ENCODE measurements at regions not wholly inside any gene's neighbourhood (a gene's known extent, or its start where the extent isn't known, plus 50 kb on each side); places are given as distances from the start of the nearest gene placed in this dataset.

DNA sequence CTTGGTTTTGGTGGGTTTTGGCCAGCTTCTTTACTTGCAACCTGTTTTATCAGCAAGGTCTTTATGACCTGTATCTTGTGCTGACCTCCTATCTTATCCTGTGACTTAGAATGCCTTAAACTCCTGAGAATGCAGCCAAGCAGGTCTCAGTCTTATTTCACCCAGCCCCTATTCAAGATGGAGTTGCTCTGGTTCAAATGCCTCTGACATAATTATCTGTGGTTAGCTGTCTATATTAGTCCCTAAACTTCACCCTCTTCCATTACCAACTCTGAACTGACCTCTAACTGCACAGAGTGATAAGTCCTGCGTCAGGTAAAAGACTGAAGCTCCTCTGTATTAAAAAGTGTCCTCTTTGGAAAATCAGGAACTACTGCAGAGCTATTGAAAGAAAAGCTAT is 61.9 kb upstream of the CD96 start (continued):
- TF ChIP-seq, protein P1, sequence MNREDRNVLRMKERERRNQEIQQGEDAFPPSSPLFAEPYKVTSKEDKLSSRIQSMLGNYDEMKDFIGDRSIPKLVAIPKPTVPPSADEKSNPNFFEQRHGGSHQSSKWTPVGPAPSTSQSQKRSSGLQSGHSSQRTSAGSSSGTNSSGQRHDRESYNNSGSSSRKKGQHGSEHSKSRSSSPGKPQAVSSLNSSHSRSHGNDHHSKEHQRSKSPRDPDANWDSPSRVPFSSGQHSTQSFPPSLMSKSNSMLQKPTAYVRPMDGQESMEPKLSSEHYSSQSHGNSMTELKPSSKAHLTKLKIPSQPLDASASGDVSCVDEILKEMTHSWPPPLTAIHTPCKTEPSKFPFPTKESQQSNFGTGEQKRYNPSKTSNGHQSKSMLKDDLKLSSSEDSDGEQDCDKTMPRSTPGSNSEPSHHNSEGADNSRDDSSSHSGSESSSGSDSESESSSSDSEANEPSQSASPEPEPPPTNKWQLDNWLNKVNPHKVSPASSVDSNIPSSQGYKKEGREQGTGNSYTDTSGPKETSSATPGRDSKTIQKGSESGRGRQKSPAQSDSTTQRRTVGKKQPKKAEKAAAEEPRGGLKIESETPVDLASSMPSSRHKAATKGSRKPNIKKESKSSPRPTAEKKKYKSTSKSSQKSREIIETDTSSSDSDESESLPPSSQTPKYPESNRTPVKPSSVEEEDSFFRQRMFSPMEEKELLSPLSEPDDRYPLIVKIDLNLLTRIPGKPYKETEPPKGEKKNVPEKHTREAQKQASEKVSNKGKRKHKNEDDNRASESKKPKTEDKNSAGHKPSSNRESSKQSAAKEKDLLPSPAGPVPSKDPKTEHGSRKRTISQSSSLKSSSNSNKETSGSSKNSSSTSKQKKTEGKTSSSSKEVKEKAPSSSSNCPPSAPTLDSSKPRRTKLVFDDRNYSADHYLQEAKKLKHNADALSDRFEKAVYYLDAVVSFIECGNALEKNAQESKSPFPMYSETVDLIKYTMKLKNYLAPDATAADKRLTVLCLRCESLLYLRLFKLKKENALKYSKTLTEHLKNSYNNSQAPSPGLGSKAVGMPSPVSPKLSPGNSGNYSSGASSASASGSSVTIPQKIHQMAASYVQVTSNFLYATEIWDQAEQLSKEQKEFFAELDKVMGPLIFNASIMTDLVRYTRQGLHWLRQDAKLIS (CRISPR knock-in tag; IDR thresholded peaks at IDR 0.05): no peak
- no peak for TF ChIP-seq BRD9 (IDR thresholded peaks at IDR 0.05; ENCODE audit: low read depth, partially characterized antibody)
- peak; percentile 75 for TF ChIP-seq ZNF175 (CRISPR knock-in tag; IDR thresholded peaks at IDR 0.05; ENCODE audit: low read depth)
- TF ChIP-seq HIVEP1 (CRISPR knock-in tag; IDR thresholded peaks at IDR 0.05): peak; percentile 47; the same call in 1 of the 2 replicates
- TF ChIP-seq DPF2 (IDR thresholded peaks at IDR 0.05): no peak
- TF ChIP-seq HCFC1 (IDR thresholded peaks at IDR 0.05; ENCODE audit: low read depth, low read length): no peak
- TF ChIP-seq EP400 (IDR thresholded peaks at IDR 0.05): no peak
- TF ChIP-seq, protein P2, sequence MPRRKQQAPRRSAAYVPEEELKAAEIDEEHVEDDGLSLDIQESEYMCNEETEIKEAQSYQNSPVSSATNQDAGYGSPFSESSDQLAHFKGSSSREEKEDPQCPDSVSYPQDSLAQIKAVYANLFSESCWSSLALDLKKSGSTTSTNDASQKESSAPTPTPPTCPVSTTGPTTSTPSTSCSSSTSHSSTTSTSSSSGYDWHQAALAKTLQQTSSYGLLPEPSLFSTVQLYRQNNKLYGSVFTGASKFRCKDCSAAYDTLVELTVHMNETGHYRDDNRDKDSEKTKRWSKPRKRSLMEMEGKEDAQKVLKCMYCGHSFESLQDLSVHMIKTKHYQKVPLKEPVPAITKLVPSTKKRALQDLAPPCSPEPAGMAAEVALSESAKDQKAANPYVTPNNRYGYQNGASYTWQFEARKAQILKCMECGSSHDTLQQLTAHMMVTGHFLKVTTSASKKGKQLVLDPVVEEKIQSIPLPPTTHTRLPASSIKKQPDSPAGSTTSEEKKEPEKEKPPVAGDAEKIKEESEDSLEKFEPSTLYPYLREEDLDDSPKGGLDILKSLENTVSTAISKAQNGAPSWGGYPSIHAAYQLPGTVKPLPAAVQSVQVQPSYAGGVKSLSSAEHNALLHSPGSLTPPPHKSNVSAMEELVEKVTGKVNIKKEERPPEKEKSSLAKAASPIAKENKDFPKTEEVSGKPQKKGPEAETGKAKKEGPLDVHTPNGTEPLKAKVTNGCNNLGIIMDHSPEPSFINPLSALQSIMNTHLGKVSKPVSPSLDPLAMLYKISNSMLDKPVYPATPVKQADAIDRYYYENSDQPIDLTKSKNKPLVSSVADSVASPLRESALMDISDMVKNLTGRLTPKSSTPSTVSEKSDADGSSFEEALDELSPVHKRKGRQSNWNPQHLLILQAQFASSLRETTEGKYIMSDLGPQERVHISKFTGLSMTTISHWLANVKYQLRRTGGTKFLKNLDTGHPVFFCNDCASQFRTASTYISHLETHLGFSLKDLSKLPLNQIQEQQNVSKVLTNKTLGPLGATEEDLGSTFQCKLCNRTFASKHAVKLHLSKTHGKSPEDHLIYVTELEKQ (CRISPR knock-in tag; IDR thresholded peaks at IDR 0.05): peak; percentile 71
- no peak for TF ChIP-seq GATA2 (CRISPR knock-in tag; IDR thresholded peaks at IDR 0.05)
- peak; percentile 70; the same call in 1 of the 2 replicates for TF ChIP-seq MEF2D (tag; conservative IDR thresholded peaks at IDR 0.05; ENCODE audit: low read depth)
- TF ChIP-seq GTF2A2 (tag; IDR thresholded peaks at IDR 0.05): peak; percentile 84
- TF ChIP-seq PTTG1 (tag; IDR thresholded peaks at IDR 0.05; ENCODE audit: low read depth): 0 out of 2 replicates have a peak, but pooled peaks have one; percentile 57
- TF ChIP-seq, protein P3, sequence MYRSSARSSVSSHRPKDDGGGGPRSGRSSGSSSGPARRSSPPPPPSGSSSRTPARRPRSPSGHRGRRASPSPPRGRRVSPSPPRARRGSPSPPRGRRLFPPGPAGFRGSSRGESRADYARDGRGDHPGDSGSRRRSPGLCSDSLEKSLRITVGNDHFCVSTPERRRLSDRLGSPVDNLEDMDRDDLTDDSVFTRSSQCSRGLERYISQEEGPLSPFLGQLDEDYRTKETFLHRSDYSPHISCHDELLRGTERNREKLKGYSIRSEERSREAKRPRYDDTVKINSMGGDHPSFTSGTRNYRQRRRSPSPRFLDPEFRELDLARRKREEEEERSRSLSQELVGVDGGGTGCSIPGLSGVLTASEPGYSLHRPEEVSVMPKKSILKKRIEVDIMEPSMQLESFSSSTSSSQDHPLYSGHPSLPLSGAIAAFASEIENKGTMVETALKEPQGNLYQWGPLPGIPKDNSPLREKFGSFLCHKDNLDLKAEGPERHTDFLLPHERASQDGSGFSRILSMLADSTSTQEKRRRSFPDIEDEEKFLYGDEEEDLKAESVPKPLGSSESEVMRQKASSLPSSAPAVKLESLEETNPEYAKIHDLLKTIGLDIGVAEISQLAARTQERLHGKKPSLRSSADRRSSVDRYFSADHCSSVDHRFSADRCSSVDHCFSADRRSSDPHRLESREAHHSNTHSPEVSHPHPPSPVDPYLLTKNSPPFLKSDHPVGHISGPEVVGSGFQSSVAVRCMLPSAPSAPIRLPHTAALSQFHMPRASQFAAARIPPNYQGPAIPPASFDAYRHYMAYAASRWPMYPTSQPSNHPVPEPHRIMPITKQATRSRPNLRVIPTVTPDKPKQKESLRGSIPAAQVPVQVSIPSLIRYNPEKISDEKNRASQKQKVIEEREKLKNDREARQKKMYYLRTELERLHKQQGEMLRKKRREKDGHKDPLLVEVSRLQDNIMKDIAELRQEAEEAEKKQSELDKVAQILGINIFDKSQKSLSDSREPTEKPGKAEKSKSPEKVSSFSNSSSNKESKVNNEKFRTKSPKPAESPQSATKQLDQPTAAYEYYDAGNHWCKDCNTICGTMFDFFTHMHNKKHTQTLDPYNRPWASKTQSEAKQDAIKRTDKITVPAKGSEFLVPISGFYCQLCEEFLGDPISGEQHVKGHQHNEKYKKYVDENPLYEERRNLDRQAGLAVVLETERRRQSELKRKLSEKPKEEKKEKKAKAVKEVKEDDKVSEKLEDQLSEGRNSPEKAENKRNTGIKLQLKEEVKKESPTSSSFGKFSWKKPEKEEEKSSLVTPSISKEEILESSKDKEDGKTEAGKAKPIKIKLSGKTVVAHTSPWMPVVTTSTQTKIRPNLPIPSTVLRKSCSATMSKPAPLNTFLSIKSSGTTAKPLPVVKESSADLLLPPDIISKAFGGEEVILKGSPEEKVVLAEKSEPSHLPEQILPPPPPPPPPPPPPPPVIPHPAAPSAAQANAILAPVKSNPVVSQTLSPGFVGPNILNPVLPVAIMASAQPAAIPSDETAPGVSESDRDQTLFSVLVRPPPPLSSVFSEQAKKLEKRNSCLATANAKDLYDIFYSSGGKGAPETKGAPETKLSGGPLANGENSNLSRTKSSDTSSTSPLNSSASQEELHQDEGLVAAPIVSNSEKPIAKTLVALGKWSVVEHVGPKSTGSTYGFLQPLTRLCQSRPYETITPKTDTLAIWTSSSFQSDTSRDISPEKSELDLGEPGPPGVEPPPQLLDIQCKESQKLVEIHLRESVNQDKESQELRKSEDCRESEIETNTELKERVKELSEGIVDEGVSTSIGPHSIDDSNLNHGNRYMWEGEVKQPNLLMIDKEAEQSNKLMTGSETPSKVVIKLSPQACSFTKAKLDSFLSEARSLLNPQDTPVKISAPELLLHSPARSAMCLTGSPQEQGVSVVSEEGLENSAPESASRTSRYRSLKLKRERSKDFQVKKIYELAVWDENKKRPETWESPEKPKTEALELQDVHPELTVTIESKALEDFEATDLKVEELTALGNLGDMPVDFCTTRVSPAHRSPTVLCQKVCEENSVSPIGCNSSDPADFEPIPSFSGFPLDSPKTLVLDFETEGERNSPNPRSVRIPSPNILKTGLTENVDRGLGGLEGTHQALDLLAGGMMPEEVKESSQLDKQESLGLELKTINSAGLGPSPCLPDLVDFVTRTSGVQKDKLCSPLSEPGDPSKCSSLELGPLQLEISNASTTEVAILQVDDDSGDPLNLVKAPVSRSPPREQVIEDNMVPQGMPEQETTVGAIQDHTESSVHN (IDR thresholded peaks at IDR 0.05; ENCODE audit: borderline replicate concordance in 1 of 2, low read depth in 1 of 2): no peak
- no peak for TF ChIP-seq SPI1 (IDR thresholded peaks at IDR 0.05; ENCODE audit: borderline replicate concordance, low read depth, low read length)
